ENCODE measurements at regions not wholly inside any gene's neighbourhood (a gene's known extent, or its start where the extent isn't known, plus 50 kb on each side); places are given as distances from the start of the nearest gene placed in this dataset.

DNA sequence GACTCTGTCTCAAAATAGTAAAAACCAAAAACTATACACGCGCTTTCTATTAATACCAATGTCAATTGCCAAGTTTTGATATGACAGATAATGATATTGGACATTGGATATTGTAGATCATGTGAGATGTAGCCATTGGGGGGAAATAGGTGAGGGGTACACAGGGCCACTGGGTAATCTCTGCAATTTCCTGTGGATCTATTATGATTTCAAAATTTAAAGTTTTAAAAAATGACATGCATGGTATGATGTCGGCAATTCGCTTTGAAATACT, 266.0 kb downstream of the PARN start:
- no peak for FAIRE-seq
- Histone ChIP-seq H3K4me1 (ENCODE audit: control insufficient read depth in 2 of 3, insufficient read depth in 2 of 3, low read depth in 1 of 3, low read length in 3 of 3) (peaks cover 0 to 5% (median 0%) of the 10 kb centered on the region in 3 donors), H3K4me3 (ENCODE audit: low read length in 3 of 3) (no peak overlapping the region), H3K36me3 (ENCODE audit: control insufficient read depth in 2 of 3, insufficient read depth in 3 of 3, low read length in 3 of 3) (no peaks in the 10 kb centered on the region), H3K9me3 (ENCODE audit: control insufficient read depth in 2 of 3, insufficient read depth in 1 of 3, low read length in 3 of 3) (no peaks in the 10 kb centered on the region), H3K27ac (ENCODE audit: low read depth in 2 of 2, low read length in 2 of 2) (no peak overlapping the region), H3K9ac (ENCODE audit: low read length in 3 of 3) (no peak overlapping the region), H3K27me3 (ENCODE audit: control insufficient read depth, insufficient read depth, low read length) (no peaks in the 10 kb centered on the region)
- TF ChIP-seq, protein P1, sequence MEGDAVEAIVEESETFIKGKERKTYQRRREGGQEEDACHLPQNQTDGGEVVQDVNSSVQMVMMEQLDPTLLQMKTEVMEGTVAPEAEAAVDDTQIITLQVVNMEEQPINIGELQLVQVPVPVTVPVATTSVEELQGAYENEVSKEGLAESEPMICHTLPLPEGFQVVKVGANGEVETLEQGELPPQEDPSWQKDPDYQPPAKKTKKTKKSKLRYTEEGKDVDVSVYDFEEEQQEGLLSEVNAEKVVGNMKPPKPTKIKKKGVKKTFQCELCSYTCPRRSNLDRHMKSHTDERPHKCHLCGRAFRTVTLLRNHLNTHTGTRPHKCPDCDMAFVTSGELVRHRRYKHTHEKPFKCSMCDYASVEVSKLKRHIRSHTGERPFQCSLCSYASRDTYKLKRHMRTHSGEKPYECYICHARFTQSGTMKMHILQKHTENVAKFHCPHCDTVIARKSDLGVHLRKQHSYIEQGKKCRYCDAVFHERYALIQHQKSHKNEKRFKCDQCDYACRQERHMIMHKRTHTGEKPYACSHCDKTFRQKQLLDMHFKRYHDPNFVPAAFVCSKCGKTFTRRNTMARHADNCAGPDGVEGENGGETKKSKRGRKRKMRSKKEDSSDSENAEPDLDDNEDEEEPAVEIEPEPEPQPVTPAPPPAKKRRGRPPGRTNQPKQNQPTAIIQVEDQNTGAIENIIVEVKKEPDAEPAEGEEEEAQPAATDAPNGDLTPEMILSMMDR (IDR thresholded peaks at IDR 0.05; ENCODE audit: borderline replicate concordance, extremely low read depth, insufficient read depth), result no peak
- no peak for DNase-seq
- intact Hi-C loops (cut with DNase I), result no loop called here

DNA sequence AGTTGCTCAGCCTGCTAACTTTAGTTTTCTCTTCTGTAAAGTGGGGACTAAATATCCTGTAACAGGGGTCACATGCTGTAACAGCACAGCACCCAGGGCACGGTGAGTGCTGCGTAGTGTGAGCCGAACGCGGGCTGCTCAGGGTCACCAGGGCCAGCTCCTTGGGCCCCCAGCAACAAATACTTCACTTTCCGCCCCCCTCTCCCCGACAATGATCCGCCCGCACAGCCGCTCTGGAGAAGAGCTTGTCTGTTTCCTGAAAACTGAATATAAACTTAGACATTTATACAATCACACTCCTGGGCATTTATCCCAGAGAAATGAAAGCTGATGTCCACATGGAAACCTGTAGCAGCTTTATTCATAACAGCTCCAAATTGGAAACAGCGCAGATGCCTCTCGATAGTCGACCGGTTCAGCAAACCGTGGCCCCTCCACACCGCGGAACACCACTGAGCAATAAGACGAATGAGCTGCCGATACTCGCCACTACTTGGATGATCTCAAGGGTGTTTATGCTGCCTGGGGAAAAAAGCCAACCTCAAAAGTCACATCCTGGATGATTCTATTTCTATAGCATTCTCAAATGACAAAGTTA, 267.2 kb downstream of the PARN start:
- DNase-seq (no peak), FAIRE-seq (no peak)
- no peaks in the 10 kb centered on the region for H3K27me3 ChIP-seq (ENCODE audit: control insufficient read depth, insufficient read depth, low read length)
- H3K36me3 ChIP-seq (ENCODE audit: control insufficient read depth in 2 of 3, insufficient read depth in 3 of 3, low read length in 3 of 3), result no peaks in the 10 kb centered on the region
- H3K4me1 ChIP-seq (ENCODE audit: control insufficient read depth in 2 of 3, insufficient read depth in 2 of 3, low read depth in 1 of 3, low read length in 3 of 3), result peaks cover 0 to 5% (median 0%) of the 10 kb centered on the region in 3 donors
- TF ChIP-seq, protein P1 (IDR thresholded peaks at IDR 0.05; ENCODE audit: borderline replicate concordance, extremely low read depth, insufficient read depth), result no peak
- intact Hi-C loops (cut with DNase I), result no loop called here
- H3K9ac ChIP-seq (ENCODE audit: low read length in 3 of 3), result no peak overlapping the region
- no peak overlapping the region for H3K4me3 ChIP-seq (ENCODE audit: low read length in 3 of 3)
- H3K27ac ChIP-seq (ENCODE audit: low read depth in 2 of 2, low read length in 2 of 2), result no peak overlapping the region
- H3K9me3 ChIP-seq (ENCODE audit: control insufficient read depth in 2 of 3, insufficient read depth in 1 of 3, low read length in 3 of 3), result no peaks in the 10 kb centered on the region

DNA sequence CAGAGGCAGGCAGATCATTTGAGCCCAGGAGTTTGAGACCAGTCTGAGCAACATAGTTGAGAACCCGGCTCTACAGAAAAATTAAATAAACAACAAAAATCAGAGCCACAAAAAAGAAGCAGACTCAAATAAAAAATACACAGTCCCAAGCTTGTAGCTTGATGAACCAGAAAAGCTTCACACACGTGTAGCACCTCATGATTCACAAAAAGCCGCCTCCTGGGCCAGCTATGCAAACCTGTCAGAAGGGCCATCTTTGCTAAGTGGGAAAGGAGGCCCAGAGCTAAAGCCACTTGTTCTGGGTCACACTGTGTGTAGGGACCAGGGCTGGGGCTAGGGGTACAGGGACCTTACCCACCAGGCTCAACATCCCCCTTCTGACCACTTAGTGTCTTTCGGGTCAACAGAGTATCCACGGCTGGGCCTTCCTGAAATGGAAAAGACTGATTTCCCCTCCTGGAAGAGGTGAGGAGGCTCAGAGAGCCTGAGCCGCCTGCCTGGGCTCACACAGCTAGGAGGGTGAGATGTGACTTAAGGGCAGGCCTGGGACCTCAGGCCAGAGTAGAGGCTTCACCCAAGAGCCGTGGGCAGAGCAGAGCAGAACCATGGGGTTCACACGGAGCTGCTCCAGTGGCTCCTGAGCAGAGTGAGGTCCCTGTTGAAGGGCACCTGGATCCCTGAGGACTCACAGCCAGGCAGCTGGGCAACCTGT, 269.6 kb downstream of the PARN start:
- TF ChIP-seq, protein P1 (IDR thresholded peaks at IDR 0.05; ENCODE audit: borderline replicate concordance, extremely low read depth, insufficient read depth), result no peak
- FAIRE-seq, result no peak
- no peak for DNase-seq

More for the DNA sequence above, 269.6 kb downstream of the PARN start:
- intact Hi-C loops (cut with DNase I), result no loop called here
- H3K4me3 ChIP-seq (ENCODE audit: low read length in 3 of 3), result no peak overlapping the region
- peaks cover 0 to 5% (median 0%) of the 10 kb centered on the region in 3 donors for H3K4me1 ChIP-seq (ENCODE audit: control insufficient read depth in 2 of 3, insufficient read depth in 2 of 3, low read depth in 1 of 3, low read length in 3 of 3)
- no peaks in the 10 kb centered on the region for H3K27me3 ChIP-seq (ENCODE audit: control insufficient read depth, insufficient read depth, low read length)
- no peak overlapping the region for H3K9ac ChIP-seq (ENCODE audit: low read length in 3 of 3)
- no peaks in the 10 kb centered on the region for H3K9me3 ChIP-seq (ENCODE audit: control insufficient read depth in 2 of 3, insufficient read depth in 1 of 3, low read length in 3 of 3)
- H3K27ac ChIP-seq (ENCODE audit: low read depth in 2 of 2, low read length in 2 of 2), result no peak overlapping the region
- no peaks in the 10 kb centered on the region for H3K36me3 ChIP-seq (ENCODE audit: control insufficient read depth in 2 of 3, insufficient read depth in 3 of 3, low read length in 3 of 3)
